HUDEP-2 (cell line): ENCODE measurements at regions not wholly inside any gene's neighbourhood (a gene's known extent, or its start where the extent isn't known, plus 50 kb on each side); places are given as distances from the start of the nearest gene placed in this dataset.
"Not testable (repeated sequence)": the region's sequence is repeated elsewhere in the genome, so short reads cannot be mapped to it uniquely, and the experiment has no call there.

Experiments used
- DNase-seq, 76 experiments: peaks; one replicate each; lab custom pipeline; 2025; ENCODE audit not compliant: unreplicated experiment in 76 of 76; lab: John Stamatoyannopoulos, UW

- DNase-seq: no peak
Observed at GRCh38 chr3:166697495-166697894, 682.6 kb downstream of the ZBBX start.

GRCh38 chr3:166696103-166696502 lies 684.0 kb downstream of the ZBBX start:
- DNase-seq: no peak

- DNase-seq: no peak
Observed at GRCh38 chr3:166688665-166689064, 691.4 kb downstream of the ZBBX start.

- no peak for DNase-seq
Observed at GRCh38 chr3:166685246-166685645, 694.9 kb downstream of the ZBBX start.

- DNase-seq: not testable (repeated sequence)
Observed at GRCh38 chr3:166684077-166684476, 696.0 kb downstream of the ZBBX start.

- DNase-seq: no peak
Observed at GRCh38 chr3:166669781-166670180, 710.3 kb downstream of the ZBBX start.

- no peak for DNase-seq
Observed at GRCh38 chr3:166663194-166663593, 716.9 kb downstream of the ZBBX start.

- DNase-seq: no peak
Observed at GRCh38 chr3:166661621-166662020, 718.5 kb downstream of the ZBBX start.

- no peak for DNase-seq
Observed at GRCh38 chr3:166660962-166661361, 719.1 kb downstream of the ZBBX start.

- DNase-seq: no peak
Observed at GRCh38 chr3:166637984-166638530, 742.0 kb downstream of the ZBBX start.

GRCh38 chr3:166634091-166634746 lies 745.9 kb downstream of the ZBBX start:
- no peak for DNase-seq

GRCh38 chr3:166630190-166630589 lies 749.9 kb downstream of the ZBBX start:
- DNase-seq: no peak

- no peak for DNase-seq
Observed at GRCh38 chr3:166613365-166613764, 766.7 kb downstream of the ZBBX start.

- not testable (repeated sequence) for DNase-seq
Observed at GRCh38 chr3:166612761-166613160, 767.3 kb downstream of the ZBBX start.

- no peak for DNase-seq
Observed at GRCh38 chr3:166607933-166608521, 770.8 kb upstream of the BCHE start.

- no peak for DNase-seq
Observed at GRCh38 chr3:166606988-166607387, 769.8 kb upstream of the BCHE start.

- DNase-seq: no peak
Observed at GRCh38 chr3:166593776-166594175, 756.6 kb upstream of the BCHE start.

- DNase-seq: no peak
Observed at GRCh38 chr3:166582236-166582635, 745.0 kb upstream of the BCHE start.

- no peak for DNase-seq
Observed at GRCh38 chr3:166580561-166580960, 743.3 kb upstream of the BCHE start.

- no peak for DNase-seq
Observed at GRCh38 chr3:166575161-166575560, 737.9 kb upstream of the BCHE start.

- DNase-seq: not testable (repeated sequence)
Observed at GRCh38 chr3:166571686-166572085, 734.5 kb upstream of the BCHE start.

- no peak for DNase-seq
Observed at GRCh38 chr3:166570102-166570501, 732.9 kb upstream of the BCHE start.
